Stimulated activated CD8-positive, alpha-beta memory T cell treated with anti-CD3 and anti-CD28 coated beads, Interleukin-4, amount 100 ng/mL, for 48 hours (primary cell): ENCODE measurements at regions not wholly inside any gene's neighbourhood (a gene's known extent, or its start where the extent isn't known, plus 50 kb on each side); places are given as distances from the start of the nearest gene placed in this dataset.
"Not testable (repeated sequence)": the region's sequence is repeated elsewhere in the genome, so short reads cannot be mapped to it uniquely, and the experiment has no call there.

ENCODE experiments used
- DNase-seq: peaks from one replicate; pipeline ENCODE4 v3.0.0-alpha.2; 2020

DNA sequence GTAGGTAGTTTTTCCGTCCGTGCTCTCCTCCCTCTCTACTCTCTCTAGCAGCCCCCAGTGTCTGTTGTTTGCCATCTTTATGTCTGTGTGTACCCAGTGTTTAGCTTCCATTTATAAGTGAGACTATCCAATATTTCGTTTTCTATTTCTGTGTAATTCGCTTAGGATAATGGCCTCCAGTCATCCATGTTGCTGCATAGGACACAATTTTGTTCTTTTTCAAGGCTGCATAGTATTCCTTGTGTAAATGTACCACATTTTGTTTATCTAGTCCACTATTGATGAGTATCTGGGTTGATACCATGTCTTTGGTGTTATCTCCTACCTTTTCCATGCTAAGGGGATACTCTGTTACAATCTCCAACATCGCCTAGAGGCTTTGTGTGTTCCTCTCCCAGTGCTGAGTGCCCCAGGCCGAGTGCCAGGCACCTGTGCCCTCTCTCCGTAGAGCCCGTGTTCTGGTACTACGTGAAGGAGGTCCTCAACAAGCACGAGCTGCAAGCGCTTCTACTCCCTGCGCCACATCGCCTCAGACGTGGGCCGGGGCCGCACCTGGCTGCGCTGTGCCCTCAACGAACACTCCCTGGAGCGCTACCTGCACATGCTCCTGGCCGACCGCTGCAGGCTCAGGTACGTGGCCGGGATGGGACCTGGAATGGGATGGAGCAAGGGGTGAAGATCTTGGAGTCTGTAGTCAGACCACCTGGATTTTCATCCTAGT is 51.0 kb downstream of the NPIPB11 start:
- DNase-seq, result not testable (repeated sequence)

DNA sequence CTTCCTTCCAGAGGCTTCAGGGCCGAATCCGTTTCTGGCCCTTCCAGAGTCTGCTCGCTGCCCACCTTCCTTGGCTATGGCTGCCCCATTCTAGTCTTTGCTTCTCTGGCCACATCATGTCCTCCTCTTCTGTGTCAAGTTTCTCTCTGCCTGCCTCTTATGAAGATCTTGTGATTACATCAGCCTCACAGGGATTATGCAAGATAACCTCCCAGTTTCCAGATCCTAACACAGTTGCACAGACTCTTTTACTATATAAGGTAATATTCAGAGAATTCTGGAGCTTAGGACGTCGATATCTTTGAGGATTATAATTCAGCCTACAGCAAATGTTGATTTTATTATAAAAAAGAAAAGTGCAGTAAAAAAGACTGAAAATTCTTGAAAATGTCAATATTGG is 52.1 kb downstream of the NPIPB11 start:
- DNase-seq, result not testable (repeated sequence)

DNA sequence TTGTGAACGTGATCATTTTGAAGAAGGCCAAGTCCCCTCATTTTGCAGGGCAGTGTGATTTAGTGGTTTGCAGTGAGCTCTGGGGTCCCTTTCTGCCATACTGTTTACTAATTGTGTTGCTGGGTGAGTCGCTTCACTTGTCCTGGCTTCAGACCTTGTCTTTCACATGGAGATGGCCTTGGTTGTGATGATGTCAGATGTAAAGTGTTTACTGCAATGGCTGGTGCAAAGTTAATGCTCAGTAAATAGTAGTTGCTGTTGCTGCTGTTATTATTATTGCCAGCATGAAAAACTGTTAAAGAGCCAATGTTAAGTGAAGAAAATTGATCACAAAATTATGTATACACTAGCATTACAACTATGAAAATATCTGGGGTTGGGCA is 53.9 kb downstream of the NPIPB11 start:
- not testable (repeated sequence) for DNase-seq

DNA sequence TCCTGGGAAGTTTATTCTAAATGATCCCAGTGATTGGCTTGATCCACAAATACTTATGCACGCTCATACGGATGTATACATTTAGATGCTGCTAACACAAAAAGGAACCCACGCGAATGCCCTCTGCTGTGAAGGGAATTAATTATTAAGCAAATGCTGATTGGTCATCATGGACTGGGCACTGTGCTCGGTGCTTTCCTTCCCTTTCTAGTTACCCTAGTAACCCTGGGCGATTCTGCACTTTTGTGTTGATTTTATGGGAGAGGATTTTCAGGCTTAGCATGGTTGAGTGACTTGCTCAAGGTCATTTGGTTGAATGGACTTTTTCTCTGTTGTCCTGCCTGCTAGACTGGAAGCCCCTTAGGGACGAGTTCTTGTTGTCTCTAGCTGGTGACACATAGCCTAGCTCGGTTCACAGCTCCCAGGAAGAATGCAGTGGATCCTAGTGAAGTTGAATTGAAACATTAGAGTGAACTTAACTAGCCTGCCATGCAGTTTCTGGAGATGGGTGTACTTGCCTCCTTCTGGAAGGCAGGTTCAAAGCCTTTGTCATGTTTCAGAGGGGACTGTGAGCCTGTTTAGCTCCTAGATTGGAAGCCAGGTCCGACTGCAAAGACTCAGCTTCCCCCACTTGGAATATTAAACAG is 54.4 kb downstream of the NPIPB11 start:
- not testable (repeated sequence) for DNase-seq

DNA sequence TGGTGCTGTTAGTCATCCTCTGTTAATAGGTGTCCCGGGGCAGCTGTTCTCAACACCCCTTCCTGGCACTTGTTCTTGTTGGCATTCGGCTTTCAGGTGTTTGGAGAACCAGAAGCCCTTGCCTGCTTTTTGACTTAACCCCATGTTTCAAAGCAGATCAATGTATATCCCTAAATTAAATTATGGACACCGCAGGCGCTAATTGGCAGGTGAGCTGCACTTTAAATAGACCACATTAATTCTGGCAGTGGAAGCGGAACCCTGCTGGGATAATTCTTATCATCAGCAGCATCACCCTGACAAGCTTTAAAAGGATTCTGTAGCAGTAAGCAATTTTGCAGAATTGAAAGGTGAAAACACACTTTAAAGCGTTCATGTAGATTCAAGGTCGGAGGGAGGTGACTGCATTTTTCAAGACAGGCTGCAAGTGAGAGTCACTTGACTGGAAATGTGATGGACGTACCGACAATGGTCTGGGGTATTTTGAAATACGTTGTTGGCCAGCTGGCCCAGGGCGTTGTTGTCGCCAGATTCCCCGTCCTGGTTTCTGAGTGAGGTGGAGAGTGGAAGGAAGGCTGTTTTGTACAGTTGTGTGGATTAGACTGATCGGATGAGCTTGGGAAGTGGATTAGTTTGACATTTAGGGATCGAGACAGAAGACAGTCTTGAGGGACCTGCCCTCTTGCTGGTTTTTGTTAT is 55.1 kb downstream of the NPIPB11 start:
- not testable (repeated sequence) for DNase-seq

DNA sequence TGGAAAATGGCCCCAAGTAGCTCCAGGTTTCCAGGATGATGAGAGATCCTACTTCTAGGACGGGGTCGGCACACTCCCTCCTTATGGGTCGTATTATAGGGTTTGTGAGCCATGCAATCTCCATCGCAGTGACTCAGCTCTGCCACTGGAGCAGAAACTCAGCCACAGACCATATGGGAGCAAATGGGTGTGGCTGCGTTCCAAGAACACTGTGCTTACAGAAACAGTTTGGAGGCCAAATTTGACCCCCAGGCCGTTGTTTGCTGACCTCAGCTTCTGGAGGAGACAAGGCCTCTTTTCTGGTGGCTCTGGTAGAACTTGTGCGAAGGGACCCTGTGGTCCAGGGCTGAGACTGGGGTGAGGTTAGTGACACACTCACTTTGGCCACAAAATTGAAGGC is 56.5 kb downstream of the NPIPB11 start:
- not testable (repeated sequence) for DNase-seq

DNA sequence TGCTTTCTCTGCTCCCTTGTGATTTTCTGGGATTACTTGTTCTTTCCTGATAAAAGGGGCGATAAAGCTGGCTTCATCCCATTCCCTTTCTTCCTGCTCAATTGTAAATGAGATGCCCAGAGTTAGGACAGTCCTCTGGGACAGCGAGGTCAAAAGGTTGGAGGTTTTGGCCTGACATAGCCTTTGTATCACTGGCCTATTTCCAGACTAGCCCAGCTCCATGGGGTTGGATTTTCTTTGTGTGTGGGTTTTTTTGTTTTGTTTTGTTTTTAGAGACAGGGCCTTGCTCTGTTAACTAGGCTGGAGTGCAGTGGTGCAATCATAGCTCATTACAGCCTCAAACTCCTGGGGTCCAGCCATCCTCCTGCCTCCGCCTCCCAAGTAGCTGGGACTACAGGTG is 57.8 kb downstream of the NPIPB11 start:
- not testable (repeated sequence) for DNase-seq

DNA sequence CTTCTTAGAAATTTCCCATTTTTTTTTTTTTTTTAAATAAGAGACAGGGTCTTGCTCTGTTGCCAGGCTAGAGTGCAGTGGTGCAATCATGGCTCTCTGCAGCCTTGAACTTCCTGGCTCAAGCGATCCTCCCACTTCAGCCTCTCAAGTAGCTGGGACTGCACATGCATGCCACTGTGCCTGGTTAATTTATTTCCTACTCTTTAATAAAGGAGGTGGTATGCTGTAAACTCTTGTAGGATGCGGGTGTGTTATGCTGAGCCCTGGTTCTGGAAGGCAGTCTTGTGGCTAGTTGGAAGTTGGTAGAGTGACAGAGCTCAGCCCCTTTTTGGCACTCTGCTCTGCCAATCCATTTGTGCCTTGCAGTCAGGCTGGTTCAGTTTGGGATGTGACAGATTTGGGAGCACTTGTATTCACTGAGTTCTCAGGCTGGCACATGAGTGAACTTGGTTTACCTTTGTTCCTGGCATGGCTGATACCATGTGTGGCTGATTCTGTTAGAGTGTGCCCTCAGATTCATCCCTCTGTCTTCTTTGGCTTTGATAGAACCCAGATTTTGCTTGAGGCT is 58.3 kb downstream of the NPIPB11 start:
- not testable (repeated sequence) for DNase-seq

DNA sequence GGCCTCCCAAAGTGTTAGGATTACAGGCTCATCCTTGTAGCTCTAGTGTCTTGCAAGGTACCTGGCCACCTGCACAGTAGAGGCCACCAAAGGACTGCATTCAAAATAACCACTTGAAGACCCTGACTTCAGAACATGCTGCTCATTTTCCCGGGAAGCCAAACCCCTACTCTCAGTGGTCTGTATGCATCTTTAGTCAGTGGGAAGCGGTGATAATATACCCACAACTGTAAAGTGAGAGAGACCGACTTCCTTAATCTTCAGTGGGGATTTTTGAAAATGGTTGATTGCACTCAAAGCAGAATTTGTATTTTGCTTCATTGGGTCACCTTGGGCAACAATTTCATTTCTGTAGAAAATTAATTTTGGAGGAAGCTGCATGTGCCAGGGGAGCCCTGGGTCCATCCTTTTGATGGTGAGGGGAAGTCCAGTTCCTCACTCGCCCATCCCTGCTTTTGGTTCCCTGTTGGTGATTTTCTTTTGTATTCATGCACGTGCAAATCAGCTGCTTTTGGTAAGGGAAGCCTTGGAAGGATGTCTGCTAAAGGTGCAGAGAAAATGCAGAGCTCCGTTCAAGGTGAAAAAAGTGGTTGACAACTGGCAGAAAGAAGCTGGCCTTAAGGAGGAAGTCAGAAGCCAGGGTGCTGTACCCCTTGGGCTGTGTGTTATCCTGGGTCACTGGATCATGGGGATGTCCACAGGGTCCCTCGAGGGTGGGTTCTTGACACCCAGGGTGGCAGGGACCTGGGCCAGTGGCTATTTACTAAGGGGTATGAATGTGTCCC is 59.5 kb downstream of the NPIPB11 start:
- not testable (repeated sequence) for DNase-seq

DNA sequence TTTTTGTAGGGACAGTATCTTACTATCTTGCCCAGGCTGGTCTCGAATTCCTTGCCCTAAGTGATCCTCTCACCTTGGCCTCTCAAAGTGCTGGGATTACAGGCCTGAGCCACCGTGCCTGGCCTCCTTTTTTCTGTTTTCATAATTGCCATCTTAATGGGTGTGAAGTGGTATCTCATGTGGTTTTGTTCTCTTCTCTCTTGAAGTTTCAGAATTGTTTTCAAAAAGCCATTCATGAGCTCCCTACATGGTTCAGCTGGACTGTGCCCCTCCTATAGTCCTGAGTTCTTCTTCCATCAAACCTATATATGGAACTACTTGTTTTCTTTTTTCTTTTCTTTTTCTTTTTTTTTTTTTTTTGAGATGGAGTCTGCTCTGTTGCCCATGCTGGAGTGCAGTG is 60.3 kb downstream of the NPIPB11 start:
- DNase-seq, result not testable (repeated sequence)

DNA sequence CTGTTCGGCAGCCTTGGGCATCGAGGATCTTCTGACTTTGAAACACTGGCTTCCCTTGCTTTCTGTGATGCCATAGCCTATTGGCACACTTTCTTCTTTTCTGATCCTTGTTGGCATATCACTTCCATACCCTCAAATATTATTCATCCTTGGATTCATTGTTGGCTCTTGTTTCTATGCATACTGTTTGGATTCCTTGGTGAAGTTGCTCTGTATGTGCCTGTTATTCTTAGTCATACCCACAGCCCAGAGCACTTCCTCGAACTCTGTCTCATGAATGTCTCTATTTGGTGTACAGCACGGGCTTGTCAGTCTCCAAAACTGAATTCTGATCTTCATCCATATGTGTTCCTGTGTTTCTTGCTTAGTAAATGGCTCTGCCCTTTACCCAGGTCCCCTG is 63.6 kb downstream of the NPIPB11 start:
- DNase-seq, result not testable (repeated sequence)

DNA sequence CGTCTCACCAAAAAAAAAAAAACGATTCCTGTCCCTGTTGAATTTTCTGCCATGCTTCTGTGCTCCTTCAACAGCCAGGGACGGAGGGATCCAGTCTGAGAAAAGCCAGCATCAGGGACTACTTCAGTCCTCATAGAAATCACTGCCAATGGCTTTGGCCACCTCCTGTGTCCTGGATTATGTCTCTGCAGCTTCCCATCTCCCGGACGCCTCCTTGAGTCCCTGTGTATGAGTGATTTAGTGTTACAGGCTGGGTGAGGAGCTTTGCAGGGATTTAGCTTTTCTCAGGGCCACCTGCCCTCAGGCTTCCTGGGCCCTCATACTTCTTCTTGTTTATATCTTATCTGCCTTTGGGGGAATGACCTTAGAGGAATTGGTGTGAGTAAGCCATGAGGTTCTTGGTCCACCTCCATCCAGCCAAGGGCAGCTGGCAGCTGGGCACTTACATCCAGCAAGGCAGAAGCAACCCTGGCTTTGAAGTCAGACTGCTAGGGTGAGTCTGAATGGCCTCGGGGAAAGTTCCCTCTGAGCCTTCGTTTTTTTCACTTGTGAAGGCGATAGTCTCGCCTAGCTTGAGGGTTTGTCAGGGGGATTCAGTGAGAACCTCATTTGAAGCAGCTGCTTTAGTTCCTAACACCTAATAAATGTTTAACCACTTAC is 65.6 kb downstream of the NPIPB11 start:
- not testable (repeated sequence) for DNase-seq

DNA sequence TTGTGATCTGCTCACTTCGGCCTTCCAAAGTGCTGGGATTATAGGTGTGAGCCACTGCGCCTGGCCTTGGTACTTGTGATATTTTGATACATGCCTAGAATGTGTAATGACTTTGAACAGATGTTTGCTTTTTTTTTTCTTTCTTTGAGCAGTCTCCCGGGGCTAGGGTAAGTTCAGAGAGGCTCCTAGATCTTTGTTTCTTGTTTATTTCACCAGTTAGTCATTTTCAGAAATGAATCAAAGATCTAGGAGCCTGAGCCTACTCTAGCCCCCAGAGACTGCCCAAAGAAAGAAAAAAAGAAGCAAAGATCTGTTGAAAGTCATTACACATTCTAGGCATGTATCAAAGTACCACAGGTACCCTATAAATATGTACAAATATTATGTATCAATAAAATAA is 66.3 kb downstream of the NPIPB11 start:
- DNase-seq, result not testable (repeated sequence)

DNA sequence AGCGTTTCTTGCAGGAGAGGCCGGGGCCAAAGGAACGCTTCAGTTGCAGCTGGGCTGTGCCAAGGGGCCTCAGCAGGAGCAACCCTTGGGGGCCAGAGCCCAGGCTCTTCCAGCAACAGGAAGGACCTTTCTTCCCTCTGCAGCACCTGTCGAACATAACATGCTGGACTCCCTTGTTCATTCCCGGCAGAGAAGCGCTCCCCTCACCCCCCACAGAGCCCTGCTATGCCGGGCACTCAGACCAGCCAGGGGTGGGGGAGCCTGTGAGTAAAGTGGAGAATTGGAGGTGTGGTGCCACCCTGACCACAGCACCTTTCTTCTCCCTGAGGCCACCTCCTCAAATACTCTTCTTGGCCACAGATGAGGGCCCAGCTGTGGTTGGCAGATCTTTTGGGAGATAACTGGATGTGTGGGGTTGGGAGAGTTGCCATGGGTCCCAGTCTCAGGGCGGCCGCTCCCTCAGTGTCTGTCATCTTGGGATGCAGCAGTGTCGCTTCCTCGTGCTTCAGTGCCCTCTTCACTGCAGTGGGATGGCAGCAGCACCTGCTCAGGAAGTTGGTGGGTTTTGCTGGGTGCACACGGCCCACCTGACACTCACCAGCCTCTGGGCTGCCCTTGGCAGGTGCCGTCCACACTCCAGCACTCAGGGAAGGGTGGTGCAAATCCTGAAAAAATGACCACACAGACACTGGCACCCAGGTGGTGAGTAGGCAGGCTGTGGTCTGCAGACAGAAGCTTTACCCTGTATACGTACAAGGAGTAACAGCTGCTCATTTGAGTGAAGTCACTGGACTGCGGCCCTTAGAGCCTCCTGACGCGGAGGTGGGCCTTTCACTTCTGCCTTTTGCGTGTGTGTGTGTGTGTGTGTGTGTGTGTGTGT is 67.5 kb downstream of the NPIPB11 start:
- not testable (repeated sequence) for DNase-seq

DNA sequence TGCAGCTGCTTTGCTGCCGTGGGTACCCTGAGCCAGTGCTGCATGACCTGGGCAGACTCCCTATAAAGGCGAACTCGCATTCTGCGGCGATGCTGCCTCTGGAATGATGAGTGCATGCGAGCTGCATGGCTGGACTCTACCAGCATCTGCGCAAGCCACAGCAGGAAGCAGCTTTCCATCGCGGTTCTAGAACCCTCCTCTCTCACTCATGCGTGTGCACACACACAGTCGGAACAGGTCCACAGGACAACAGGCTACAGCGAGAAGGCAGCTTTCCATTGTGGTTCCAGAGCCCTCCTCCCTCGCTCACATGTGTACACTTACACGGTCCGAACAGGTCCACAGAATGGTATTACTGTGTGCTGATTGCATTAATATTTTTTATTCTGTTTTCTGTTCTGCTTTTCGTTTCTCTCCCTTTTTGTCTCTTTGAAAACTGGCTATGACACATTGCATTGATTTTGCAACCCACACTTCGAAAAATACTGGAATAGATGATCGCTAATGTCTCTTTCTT is 69.1 kb downstream of the NPIPB11 start:
- not testable (repeated sequence) for DNase-seq

DNA sequence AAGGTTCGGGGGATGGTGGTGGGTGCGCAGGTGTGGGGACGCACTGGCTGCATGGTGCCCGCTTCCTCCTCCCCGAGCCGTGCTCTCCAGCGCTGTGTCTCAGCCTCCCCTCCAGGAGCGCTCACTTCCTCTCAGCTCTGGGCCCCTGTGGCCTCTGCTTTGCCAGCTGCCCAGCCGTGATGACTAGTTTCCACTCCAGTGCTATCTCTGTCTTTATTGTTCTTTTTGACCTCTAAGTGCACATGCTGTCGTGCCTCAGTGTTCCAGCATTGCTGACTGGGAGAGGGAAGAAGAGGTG is 71.0 kb downstream of the NPIPB11 start:
- not testable (repeated sequence) for DNase-seq

DNA sequence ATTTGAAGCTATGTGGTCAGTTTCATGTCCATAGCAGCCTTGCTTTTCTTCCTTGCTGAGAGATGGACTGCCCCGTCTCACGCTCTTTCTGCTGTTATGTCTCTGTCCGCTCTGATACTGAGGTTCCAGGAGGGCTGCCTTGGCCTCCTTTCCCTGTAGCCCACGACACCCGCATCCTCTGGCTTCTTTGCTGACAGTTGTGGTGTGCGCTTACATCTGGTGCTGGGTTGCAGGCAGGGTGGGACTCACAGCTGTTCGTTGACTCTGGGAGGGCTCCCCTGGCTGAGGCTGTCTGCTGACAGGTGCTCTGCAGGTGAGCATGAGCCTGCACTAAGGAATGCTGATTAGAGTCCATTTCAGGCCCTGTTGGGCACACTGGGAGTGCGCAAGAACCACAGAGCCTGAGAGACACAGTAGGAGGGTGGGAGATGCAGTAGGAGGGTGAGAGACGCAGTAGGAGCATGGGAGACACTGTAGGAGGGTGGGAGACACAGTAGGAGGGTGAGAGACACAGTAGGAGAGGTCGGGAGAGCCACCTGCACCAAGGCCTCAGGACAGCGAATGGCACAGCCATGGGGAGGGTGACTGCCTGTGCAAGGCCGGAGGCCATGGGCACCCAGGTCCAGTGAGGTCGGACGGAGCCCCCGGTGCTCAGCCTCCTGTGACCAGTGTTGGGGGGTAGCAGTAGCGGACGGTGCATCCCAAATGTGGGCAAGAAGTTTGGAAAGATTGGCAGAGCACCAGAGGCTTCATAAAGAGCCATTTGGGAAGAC is 71.5 kb downstream of the NPIPB11 start:
- not testable (repeated sequence) for DNase-seq

DNA sequence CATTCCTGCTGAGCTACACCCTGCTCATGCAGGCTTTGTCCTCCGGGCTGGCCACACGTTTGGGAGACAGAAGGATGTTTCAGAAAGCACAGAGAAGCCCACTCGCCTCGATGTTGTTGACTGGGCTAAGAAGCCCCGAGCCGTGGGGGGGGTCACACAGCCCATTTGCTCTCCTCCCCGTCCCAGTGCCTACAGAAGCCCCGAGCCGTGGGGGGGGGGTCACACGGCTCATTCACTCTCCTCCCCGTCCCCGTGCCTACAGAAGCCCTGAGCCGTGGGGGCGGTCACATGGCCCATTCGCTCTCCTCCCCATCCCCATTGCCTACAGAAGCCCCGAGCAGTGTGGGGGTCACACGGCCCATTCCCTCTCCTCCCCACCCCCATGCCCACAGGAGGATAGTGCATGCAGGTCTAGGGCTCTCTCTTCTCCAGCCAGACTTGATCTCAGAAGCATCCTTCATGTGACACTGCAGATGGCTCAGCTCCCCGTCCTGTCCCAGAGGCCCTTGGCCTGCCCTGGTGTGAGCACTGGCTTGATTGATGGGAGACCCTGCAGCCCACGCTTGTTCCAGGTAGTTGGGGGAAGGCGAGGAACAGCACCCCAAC is 72.9 kb downstream of the NPIPB11 start:
- not testable (repeated sequence) for DNase-seq

DNA sequence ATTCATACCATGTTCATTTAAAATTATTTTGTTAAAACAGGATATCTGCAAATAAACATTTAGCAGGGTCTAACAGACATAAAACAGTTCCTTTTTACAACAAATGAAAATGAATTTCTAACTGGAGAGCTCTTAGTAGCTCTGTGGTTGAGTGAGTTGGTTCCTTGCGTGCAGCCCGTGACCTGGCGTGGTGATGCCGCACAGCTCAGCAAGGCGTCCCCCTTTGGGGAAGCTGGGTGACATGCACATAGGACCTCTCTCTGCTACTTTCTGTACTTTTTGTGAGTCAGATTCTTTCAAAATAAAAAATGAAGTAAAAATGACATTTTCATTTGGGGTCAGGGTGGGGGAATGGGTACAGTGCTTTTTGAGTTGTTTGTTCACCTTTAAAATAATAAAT is 75.9 kb downstream of the NPIPB11 start:
- DNase-seq, result not testable (repeated sequence)

DNA sequence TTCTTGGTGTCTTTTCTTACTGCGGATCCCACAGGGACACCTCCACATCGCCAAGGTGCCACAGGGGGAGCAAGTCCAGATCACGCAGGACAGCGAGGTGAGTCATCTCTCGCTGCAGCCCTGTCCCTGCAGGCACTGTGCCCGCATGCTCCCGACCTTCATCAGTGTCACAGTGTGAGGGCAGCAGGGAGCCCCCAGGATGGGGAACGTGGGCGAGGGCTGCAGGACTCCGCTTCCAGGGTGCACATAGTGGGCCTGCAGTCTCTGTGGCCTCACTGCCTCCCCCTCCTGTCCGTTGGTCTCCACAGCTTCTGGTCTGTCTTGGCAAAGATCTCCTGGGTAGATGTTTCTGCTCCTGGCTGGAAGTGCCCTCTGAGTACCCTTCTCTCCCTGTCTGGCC is 78.0 kb downstream of the NPIPB11 start:
- DNase-seq, result not testable (repeated sequence)
